ENCODE measurements at regions not wholly inside any gene's neighbourhood (a gene's known extent, or its start where the extent isn't known, plus 50 kb on each side); places are given as distances from the start of the nearest gene placed in this dataset.

DNA sequence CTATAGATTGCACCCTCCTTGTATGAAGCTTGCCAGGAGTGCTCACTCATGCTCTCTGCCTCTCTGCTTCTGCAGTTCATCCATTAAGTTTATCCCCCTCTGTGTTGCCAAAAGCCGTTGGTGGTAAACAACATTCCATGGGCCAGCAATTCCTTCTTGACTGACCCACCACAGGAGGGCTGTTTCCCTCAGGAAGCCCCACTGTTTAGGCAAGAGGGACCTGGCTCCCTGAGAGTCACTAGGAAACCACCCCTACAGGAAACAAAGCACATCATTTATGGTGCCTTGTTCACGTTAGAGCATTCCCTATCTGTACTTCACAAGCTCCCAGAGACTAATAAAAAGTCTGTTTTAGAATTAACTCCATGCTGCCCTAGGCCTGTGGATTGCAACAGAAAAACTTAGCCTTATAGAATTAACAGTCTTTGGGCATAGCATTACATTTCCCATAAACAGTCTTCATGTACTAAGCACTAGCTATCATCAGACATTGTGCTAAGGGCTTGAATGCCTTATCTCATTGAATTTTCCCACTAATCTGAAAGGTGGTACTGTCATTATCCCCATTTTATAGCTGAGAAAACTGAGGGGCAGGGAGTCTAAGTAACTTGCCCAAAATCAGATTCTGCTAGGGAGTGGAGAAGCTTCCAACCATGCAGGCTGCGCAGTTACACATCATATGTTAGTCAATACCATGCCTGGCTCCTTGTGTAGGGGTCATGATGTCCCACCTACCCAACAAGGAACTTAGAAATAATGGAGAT, 149.9 kb downstream of the SHQ1 start:
- intact Hi-C loops (cut with micrococcal nuclease; ENCODE audit: unreplicated experiment): no loop called here
- CTCF ChIA-PET: no interaction called here
- Histone ChIP-seq H3K9me3 (ENCODE audit: low read depth, low read length, poor library complexity, severe bottlenecking) (no peaks in the 10 kb centered on the region), H3K4me3 (ENCODE audit: low read depth, low read length, poor library complexity, severe bottlenecking) (no peak overlapping the region), H3K27me3 (replicated peaks; ENCODE audit: insufficient read depth, low read depth, low read length, poor library complexity) (no peaks in the 10 kb centered on the region), H3K27ac (ENCODE audit: low read depth, low read length, poor library complexity, severe bottlenecking) (peak overlapping the region; percentile 50), H3K36me3 (ENCODE audit: insufficient read depth, low read length, poor library complexity, severe bottlenecking) (no peaks in the 10 kb centered on the region), H3K4me1 (ENCODE audit: insufficient read depth, low read length, poor library complexity, severe bottlenecking) (peaks cover 16% of the 10 kb centered on the region)
- TF ChIP-seq EZH2 (IDR thresholded peaks at IDR 0.05; ENCODE audit: borderline replicate concordance, low read depth, low read length, poor library complexity, severe bottlenecking): no peak
- TF ChIP-seq, protein P1, sequence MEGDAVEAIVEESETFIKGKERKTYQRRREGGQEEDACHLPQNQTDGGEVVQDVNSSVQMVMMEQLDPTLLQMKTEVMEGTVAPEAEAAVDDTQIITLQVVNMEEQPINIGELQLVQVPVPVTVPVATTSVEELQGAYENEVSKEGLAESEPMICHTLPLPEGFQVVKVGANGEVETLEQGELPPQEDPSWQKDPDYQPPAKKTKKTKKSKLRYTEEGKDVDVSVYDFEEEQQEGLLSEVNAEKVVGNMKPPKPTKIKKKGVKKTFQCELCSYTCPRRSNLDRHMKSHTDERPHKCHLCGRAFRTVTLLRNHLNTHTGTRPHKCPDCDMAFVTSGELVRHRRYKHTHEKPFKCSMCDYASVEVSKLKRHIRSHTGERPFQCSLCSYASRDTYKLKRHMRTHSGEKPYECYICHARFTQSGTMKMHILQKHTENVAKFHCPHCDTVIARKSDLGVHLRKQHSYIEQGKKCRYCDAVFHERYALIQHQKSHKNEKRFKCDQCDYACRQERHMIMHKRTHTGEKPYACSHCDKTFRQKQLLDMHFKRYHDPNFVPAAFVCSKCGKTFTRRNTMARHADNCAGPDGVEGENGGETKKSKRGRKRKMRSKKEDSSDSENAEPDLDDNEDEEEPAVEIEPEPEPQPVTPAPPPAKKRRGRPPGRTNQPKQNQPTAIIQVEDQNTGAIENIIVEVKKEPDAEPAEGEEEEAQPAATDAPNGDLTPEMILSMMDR (conservative IDR thresholded peaks at IDR 0.05; ENCODE audit: low read depth, low read length): no peak
- POLR2A ChIA-PET (ENCODE audit: low non-redundant PET): no interaction called here
- BruUV-seq (replicated peaks): no TSS peak
- DNase-seq (ENCODE audit: low spot score): peak; percentile 70

DNA sequence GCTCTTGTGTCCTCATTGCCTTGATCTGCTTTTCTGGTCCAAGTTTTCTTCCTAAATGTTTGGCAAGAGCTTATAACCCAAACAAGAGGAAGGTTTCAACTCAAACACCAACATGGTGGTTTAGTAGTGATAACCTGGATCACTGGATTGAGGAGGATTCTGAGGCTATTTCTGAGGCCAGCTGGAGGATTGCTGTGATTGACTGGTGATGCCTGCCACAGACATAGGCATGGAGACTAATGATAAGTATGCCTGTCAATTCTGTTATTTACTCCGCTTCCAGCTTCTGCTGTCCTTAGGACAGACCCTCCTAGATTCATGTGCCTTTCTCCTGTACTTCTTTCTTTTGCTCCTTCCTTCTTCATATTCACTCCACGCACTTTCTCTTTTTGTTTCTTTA, 150.5 kb downstream of the SHQ1 start:
- ChIA-PET POLR2A (ENCODE audit: low non-redundant PET) (no interaction called here), CTCF (no interaction called here)
- Histone ChIP-seq H3K4me3 (ENCODE audit: low read depth, low read length, poor library complexity, severe bottlenecking) (no peak overlapping the region), H3K36me3 (ENCODE audit: insufficient read depth, low read length, poor library complexity, severe bottlenecking) (no peaks in the 10 kb centered on the region), H3K4me1 (ENCODE audit: insufficient read depth, low read length, poor library complexity, severe bottlenecking) (peaks cover 22% of the 10 kb centered on the region), H3K27me3 (replicated peaks; ENCODE audit: insufficient read depth, low read depth, low read length, poor library complexity) (no peaks in the 10 kb centered on the region), H3K27ac (ENCODE audit: low read depth, low read length, poor library complexity, severe bottlenecking) (peak overlapping the region; percentile 50), H3K9me3 (ENCODE audit: low read depth, low read length, poor library complexity, severe bottlenecking) (no peaks in the 10 kb centered on the region)
- TF ChIP-seq, protein P1 (conservative IDR thresholded peaks at IDR 0.05; ENCODE audit: low read depth, low read length): no peak
- no peak for TF ChIP-seq EZH2 (IDR thresholded peaks at IDR 0.05; ENCODE audit: borderline replicate concordance, low read depth, low read length, poor library complexity, severe bottlenecking)
- DNase-seq (ENCODE audit: low spot score): no peak
- intact Hi-C loops (cut with micrococcal nuclease; ENCODE audit: unreplicated experiment): no loop called here
- no TSS peak for BruUV-seq (replicated peaks)

GRCh38 chr3:72696815-72697214, 151.4 kb downstream of the SHQ1 start:
- intact Hi-C loops (cut with micrococcal nuclease; ENCODE audit: unreplicated experiment): no loop called here
- ChIA-PET CTCF (no interaction called here), POLR2A (ENCODE audit: low non-redundant PET) (no interaction called here)
- no peak for DNase-seq (ENCODE audit: low spot score)
- H3K9me3 ChIP-seq (ENCODE audit: low read depth, low read length, poor library complexity, severe bottlenecking): no peaks in the 10 kb centered on the region
- H3K4me1 ChIP-seq (ENCODE audit: insufficient read depth, low read length, poor library complexity, severe bottlenecking): peaks cover 22% of the 10 kb centered on the region
- H3K27me3 ChIP-seq (replicated peaks; ENCODE audit: insufficient read depth, low read depth, low read length, poor library complexity): no peaks in the 10 kb centered on the region
- TF ChIP-seq, protein P1 (conservative IDR thresholded peaks at IDR 0.05; ENCODE audit: low read depth, low read length): no peak
- no peak for TF ChIP-seq EZH2 (IDR thresholded peaks at IDR 0.05; ENCODE audit: borderline replicate concordance, low read depth, low read length, poor library complexity, severe bottlenecking)
- no peaks in the 10 kb centered on the region for H3K36me3 ChIP-seq (ENCODE audit: insufficient read depth, low read length, poor library complexity, severe bottlenecking)
- BruUV-seq (replicated peaks): no TSS peak
- no peak overlapping the region for H3K27ac ChIP-seq (ENCODE audit: low read depth, low read length, poor library complexity, severe bottlenecking)
- no peak overlapping the region for H3K4me3 ChIP-seq (ENCODE audit: low read depth, low read length, poor library complexity, severe bottlenecking)
